HG03095 (cell line): ENCODE measurements at regions not wholly inside any gene's neighbourhood (a gene's known extent, or its start where the extent isn't known, plus 50 kb on each side); places are given as distances from the start of the nearest gene placed in this dataset.

Experiments used
- ATAC-seq: cut with Tn5 transposase; IDR thresholded peaks from one replicate; pipeline ENCODE4 v1.9.1; 2021; ENCODE audit warnings: moderate library complexity; ENCODE audit not compliant: unreplicated experiment

DNA sequence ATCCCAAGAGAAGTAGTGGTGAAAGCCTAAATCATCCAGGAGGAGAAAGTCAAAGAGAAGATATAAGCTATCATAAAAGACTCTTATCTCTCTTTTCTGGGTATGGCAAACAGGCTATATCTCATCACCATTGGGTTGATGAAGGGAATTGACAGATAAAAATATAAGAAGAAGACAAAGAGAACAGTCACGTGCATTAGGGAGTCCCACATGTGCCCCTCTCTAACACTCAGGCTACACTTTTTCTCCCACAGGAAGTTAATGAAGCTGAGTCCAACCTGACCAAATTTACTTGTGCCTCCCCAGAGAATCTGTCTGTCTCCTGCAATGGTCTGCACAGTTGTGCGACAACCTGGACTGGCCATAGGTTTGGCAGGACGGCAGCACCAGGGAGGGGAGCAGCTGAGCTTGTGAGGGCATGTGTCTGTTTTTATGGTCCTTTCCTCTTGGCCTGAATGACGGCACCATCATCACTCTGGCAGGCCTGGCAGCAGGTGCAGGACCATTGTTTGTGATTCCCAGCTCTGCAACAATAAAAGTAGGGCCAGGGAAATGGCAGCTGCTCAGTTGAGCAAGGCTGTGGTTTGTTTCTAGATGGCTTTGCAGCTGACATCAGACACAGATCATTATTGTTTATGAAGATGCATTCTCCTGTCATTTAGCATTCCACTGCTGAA lies 144.5 kb upstream of the MCHR2 start:
- ATAC-seq = no peak

DNA sequence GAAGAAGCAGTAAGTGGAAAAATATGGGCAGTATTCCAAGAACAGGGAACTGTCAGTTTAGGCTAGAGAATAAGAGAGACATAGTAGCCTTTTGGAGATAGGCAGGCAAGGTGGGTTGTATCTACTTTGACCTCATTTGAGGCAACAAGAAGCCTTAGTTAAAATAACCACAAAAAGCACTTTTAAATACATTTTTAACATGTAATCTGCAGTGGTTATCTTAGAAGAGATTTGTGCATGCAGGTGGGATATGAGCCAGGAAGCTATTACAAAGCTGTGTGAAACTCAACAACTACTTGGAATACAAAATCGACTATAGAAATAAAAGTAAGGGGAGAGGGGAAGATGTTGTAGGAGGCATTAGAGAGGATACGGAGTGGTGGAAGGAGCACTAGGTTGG lies 143.7 kb upstream of the MCHR2 start:
- no peak for ATAC-seq

DNA sequence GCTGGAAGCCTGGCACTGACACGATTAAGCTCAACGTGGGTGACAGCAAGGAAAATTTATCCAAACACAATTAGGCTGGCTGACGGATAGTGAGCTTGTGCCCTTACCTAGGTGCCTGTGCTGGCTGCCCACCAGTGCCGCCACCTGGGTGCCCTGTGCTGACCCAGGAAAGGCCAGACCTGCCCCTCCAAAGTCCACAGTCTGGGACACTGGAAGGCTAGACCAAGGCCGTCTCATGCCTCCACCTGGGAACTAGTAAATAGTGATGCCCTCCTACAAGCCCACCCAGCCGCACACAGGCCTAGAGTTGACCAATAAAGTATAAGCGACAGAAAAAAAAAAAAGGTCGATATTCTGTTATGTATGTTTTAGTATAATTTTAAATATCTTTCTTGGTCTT lies 142.6 kb upstream of the MCHR2 start:
- no peak for ATAC-seq

DNA sequence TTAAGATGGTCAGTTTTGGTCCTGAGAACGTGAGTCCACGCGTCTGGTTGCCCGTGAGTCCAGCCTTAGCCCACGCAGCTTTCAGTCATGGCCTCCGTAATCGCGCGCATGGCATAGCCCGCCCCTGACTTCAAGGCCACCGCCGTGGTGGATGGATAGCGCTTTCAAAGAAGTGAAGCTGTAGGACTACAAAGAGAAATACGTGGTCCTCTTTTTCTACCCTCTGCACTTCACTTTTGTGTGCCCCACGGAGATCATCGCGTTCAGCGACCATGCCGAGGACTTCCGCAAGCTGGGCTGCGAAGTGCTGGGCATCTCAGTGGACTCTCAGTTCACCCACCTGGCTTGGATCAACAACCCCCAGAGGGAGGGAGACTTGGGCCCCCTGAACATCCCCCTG lies 142.0 kb upstream of the MCHR2 start:
- ATAC-seq = no peak

DNA sequence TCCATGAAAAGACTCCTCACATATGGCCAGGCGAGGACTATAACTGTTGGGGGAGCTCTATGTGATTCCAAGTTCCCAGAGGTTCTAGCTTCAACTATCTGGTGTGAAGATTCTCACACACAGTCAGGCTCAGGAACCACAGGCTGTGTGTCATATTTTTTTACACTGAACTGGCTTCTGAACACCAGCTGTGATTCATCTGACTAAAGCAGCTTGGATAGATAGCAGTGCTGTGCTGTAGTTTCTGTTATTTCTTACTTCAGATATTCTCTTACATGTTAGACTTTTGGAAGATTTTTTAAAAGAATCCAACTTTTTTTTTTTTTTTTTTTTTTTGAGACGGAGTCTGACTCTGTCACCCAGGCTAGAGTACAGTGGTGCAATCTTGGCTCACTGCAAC lies 140.7 kb upstream of the MCHR2 start:
- ATAC-seq = no peak

DNA sequence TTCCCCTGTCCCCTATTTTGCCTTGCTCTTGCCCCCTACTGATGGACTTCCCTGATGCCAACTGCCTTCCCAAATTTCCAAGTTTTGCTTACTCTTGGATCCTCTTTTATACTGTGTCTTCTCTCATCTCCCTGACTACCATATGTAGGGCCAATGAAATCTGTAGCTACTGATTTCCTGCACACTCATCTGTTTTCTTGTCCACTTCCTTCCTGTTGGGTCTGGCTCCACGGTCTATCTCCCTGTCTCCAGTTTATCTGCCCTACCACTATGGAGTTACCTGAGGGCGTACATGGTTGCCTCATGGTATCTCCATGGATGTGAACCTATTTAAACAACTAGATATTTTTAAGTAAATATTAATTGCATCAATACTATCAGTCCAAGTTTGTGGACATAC lies 140.3 kb upstream of the MCHR2 start:
- ATAC-seq = no peak

DNA sequence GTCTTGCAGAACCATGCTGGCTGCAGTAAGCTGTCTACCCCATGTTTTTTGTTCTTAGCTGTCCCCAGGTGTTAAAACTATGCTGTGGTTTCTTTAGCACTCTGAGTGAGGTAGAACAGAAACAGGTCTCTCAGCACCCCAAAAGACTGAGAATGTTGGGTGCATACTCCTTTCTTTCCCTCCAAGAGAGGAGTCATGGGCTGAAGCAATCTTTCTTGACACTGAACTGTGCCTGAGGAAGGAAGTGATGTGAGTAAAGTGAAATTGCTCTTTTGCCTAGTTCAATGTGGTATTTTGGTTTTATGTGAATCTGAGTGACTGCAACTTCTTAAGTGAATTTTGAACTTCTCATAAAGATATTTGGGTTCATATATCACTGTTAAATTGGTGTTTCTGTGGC lies 138.0 kb upstream of the MCHR2 start:
- ATAC-seq = no peak

DNA sequence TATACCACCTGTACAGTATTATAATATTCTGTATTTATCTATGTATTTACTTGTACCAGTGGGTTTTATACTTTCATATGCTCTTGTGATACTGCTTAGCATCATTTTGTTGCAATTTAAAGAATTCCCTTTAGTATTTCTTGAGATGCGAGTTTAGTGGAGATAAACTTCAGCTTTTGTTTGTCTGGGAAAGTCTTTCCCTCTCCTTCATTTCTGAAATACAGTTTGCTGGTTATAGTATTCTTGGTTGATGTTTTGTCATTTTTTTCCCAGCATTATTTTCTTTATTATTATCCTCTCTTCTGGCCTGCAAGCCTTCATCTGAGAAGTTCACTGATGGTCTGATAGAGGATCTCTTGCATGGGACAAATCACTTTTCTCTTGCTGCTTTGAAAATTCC lies 136.6 kb upstream of the MCHR2 start:
- ATAC-seq = no peak

DNA sequence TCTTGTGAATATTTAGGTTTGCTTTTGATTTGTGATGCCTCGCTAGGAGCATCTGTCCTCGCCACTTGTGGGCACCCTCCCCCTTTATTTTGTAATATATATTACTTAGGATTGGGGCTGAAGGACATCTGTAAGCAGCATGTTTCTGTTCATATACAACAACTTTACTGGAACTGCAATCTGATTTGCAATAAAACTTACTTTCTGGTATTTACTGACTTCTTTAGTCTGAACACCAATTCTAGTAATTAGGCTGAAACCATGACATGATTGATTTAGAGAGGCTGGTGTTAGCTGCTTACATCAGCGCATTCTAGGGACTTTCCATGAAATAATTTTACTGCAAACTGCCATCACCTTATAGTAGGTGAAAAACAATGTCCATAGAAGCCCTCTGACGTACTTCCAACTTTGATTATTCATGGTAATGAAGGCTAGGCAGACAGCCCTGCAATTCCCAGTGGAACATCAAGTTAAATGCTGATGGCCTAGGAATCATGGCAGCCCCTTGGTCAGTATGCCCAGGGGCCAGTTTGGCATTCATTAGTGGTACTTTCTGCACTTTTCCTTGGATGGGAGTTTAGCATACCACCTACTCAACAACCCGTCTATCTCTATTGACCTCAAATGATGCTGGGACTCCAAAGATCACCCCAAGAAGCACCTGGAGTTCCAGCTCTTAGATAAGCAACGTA lies 132.9 kb upstream of the MCHR2 start:
- peak; percentile 71 for ATAC-seq

DNA sequence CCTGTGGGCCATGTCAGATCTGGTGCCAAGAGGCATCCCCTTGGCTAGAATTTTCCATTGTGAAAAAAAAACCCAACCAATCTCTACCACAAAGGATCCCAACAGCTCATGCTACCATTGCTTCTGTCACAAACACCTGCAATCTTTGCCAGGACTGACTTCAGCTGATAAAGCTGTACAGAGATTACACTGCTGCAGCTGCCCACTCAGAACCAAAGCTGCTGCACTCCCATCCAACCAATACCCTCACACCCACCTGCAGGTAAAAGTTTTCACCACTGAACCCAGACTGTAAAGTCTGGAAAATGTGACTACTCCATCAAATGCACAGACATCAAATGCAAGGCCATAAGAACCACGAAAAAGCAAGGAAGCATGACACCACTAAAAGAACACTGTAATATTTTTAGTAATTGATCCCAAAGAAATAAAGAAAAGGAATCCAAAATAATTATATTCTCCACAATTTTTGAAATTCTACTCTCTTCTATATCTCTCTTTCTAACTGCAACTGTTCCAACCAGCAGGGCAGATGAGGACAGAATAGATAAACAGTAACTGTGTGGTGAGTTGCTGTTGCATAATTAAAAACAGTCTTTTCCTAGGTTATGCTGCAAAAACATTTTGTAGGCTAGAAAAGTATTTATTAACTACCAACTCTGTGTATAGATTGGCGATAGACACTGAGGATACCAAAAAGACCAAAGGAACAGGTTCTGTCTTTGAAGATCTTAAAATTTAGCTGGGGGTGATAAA lies 128.0 kb upstream of the MCHR2 start:
- no peak for ATAC-seq

DNA sequence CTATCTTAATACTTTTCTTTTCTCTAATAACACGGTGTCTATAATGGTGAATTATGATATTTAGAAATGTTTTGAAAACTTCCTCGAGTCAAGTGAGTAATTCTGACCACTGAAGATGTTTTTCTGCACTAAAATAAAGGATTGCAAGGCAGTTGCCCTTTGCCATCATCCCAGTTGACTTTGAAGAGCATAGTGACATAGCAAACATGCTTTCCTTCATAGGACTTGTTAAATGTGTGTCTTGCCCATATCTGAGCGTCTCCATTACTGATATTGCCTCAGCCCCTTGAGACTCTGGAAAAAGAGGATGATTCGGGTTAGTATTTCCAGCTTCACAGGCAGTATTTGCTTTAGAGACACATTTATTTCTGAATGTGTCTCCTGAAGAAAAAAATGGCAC lies 125.2 kb upstream of the MCHR2 start:
- no peak for ATAC-seq

DNA sequence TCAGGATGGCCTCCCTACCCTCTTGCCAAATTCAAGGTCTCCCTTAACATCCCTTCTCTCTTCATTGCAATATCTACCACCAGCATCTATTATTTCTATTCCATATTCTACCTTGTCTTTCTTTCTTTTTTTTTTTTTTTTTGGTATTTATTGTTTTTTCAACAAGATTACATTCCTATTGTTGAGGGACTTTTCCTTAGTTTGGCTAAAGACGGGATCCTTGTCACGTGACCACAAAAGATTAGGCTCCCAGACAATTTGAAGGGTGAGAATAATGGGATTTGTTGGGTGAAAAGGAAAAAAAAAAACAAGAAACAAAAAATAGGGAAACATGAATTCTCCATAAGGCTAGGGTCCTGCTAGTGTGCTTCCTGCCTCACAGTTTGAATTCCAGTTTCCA lies 124.3 kb upstream of the MCHR2 start:
- ATAC-seq = no peak

DNA sequence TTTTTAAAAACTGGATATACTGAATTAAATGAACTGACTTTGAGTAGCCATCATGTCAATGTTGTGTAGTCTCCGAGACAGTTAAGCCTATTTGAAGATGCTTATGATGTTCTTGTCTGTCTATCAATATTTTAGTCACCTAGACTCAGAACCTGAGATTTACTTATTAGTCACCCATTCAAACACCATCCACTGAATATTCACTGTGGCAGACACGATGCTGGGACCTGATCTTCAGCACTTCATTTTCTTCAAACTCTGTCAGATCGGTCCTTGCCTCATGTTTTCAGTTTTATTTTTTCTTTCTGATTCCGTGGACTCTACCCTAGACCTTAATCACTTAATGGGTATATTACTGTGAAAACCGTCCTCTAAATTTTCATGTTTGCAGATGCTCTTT lies 123.7 kb upstream of the MCHR2 start:
- no peak for ATAC-seq

DNA sequence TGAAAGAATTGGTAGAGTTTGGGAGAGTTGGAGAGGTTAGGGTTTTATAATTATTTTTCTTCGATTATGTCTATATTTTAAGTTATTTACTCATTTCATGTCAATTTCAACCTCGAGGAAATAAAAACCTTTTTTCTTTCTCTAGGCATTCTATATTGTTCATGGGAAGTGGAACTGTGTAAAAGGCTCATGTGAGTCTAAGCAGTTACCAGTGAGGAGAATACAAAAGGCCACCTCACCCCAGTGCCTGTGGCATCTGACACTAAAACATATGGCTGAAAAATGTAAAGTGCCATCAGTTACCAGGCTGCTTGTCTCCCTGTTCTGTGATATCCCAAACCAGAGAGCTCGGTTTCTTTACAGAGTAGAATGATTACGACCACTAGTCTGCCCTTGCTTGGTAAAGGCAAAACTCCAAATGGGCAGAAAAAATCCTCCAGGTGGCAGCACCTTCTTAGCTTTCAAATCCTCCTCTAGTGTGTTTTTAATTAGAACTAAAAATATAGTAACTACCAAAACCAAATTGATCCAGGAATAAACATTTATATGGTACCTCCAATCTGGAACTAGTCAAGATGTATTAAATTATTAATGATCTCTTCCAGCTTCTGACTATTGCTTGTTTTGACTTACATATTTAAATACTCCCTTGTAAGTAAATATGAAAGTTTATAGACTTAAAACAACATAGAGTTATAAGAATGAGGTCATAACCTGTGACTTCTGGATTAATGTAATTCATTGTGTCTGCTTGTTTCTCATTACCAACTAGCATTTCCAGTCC lies 122.6 kb upstream of the MCHR2 start:
- ATAC-seq = peak; percentile 72

DNA sequence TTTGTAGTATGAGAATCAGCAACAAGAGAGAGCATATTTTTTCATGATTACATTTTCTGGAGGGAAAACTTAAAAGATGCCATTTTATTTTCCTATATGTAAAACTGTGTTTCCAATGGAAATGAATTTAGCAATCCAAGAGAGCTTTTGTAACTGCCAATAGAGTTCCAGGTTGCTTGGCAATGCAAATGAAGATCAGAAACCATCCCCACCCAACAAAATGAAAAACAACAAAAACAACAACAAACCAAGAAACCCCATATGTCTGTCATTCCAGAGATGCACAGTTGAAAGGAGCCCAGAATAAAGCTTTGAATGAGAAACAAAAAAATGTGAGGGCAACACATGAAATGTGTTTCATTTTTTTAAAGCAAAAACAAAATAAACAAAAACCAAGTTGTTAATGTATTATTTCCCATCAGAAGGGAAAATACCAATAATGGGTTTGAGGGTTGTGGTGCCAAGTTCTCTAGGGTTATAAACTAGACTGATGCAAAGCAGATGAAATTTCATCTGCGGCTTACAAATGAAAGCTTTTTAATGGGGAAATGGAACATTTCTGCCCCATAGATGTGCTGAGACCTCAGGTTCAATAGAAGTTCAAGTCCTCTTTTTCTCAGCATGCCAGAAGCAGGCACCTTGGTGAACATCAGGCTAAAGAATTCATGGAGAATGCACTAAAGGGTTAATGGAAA lies 121.5 kb upstream of the MCHR2 start:
- no peak for ATAC-seq

DNA sequence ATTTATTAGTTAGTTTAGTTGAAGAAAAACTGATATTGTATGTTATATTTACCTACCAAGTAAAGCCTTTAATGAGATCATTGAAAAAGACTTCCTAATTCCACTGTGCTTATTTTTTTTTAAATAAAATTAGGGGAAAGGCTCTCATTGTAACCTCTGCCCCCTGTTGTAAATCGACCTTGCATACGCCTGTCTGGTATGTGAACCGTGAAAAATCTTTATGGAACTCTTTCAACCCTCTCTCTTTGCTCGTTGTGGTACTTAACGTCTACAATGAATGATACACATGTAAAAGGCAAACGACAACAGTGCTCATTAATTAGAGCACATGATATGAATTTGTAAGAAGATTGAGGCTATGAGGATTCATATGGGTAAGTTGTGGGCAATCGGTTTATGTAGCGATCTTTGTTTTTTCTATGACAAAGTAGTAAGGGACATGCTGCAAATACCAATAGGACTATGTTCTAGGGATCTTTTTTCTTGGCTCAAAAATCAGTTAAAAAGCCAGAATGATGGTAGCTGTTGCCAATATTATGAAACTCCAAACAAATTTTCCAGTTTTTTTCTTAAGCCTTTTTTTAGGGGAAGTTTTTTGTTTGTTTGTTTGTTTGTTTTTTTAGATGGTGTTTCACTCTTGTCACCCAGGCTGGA lies 119.0 kb upstream of the MCHR2 start:
- ATAC-seq = no peak

DNA sequence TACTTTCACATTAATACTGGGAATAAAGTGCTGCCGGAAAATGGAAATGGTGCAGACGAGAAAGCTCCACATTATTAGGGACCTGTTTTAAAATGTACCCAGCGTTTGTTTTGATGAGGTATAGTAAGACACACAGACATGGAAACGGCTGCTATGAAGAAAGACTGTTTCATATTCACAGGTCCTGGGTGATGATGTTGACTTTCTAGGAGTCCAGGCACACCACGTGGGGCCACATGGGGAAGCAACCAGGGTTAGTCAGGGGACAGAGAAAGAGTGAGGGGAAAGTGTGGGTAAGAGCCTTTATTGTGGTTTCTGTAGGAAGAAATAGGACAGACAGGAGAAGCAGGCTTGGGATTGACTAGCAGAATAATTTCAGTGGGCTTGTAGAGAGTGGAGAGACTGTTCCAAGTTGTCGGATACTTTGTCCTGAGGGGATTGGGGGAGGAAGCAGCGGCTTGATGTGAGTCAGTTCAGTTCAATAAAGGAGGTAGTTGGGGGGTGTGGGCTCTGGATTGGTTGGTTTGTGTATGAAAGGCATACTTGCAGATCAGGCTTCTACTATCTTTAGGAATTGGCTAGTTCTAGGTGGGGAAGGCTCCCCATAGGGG lies 112.0 kb upstream of the MCHR2 start:
- ATAC-seq = no peak

DNA sequence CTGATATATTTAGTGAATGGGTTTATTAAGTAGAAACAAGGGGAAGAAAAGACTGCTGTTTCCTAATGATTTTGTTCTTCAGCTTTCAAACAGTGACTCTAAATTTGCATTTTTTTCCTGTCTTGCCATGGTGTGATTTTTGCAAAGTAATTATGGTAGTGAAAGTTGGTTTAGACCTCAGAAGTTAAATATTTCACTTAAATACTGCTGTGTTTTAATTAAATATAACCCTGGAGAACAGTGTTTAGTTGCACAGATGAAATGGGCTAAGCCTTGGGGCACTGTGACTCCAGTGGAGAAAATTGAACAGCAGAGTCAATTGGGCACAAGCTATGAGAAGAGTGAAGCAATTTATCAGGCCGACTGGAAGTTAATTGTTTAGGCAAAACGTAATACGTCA lies 111.1 kb upstream of the MCHR2 start:
- no peak for ATAC-seq

DNA sequence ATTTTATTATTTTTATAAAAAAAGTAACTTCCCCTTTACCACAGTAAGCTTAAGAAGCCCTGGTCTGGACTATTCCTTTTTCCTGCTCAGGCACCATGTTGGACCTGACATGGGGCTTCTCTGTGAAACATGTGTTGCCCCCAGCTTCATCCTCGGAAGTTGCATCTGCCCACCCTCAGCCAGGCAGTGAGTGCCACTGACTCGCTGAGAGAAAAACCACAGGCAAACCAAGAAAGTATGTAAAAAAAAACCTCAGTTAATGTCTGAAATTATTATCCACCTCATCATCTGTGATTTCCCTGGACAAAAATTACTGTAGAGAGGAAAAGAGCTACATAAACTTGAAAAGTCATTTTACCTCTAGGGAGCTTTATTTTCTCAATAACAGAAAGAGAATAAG lies 109.9 kb upstream of the MCHR2 start:
- ATAC-seq = no peak

DNA sequence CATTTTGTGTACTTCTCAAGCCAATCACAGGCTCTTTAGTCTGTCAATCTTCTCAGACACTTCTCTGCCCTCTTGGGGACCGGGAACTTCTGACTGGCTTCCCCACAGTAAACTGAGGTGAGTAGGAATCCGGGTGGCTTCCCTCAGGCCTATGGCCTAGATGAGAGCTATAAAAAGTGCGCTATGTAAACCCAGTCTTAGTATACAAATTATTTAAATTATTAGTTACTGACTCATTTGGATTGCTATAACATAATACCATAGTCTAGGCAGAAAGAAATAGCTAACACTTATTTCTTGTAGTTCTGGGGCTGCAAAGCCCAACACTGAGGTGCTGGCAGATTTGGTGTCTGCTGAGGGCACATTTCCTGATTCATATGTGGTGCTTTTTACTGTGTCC lies 109.2 kb upstream of the MCHR2 start:
- ATAC-seq = no peak
